AG04449 (cell line): ENCODE measurements at regions not wholly inside any gene's neighbourhood (a gene's known extent, or its start where the extent isn't known, plus 50 kb on each side); places are given as distances from the start of the nearest gene placed in this dataset.

ENCODE experiments used
- CTCF ChIA-PET: fragments of 350-600 bp; formaldehyde crosslinking; extraction: SDS; loops from one replicate; lab custom pipeline; 2021; ENCODE audit warnings: antibody characterized with exemption; lab: Yijun Ruan, JAX
- POLR2A ChIA-PET: fragments of 400-600, 350-600 bp; formaldehyde crosslinking; extraction: SDS; loops from one replicate; lab custom pipeline; 2020; ENCODE audit warnings: antibody characterized with exemption, inconsistent platforms; lab: Yijun Ruan, JAX
- DNase-seq: peaks from one replicate; pipeline ENCODE4 v3.0.0-alpha.2; 2010; ENCODE audit warnings: low read depth, low spot score
- H3K4me3 ChIP-seq: 2 replicates; pipeline ENCODE4 v1.5.1; 2011; ENCODE audit warnings: low read depth, mild to moderate bottlenecking, control low read depth, low read length
- TF ChIP-seq, protein P1 (sequence below): IDR thresholded peaks from one replicate; pipeline ENCODE4 v1.5.1; 2011; ENCODE audit warnings: mild to moderate bottlenecking, moderate library complexity, low read length, control low read depth, inconsistent platforms; ENCODE audit not compliant: insufficient read depth; ENCODE audit errors: missing control alignments

- no peak overlapping the region for H3K4me3 ChIP-seq
- ChIA-PET CTCF (no interaction called here), POLR2A (no interaction called here)
- TF ChIP-seq, protein P1, sequence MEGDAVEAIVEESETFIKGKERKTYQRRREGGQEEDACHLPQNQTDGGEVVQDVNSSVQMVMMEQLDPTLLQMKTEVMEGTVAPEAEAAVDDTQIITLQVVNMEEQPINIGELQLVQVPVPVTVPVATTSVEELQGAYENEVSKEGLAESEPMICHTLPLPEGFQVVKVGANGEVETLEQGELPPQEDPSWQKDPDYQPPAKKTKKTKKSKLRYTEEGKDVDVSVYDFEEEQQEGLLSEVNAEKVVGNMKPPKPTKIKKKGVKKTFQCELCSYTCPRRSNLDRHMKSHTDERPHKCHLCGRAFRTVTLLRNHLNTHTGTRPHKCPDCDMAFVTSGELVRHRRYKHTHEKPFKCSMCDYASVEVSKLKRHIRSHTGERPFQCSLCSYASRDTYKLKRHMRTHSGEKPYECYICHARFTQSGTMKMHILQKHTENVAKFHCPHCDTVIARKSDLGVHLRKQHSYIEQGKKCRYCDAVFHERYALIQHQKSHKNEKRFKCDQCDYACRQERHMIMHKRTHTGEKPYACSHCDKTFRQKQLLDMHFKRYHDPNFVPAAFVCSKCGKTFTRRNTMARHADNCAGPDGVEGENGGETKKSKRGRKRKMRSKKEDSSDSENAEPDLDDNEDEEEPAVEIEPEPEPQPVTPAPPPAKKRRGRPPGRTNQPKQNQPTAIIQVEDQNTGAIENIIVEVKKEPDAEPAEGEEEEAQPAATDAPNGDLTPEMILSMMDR = no peak
- peak; percentile 36 for DNase-seq
These were observed 123.5 kb upstream of the CACNA1A start for GRCh38 chr19:13629687-13630357.

DNA sequence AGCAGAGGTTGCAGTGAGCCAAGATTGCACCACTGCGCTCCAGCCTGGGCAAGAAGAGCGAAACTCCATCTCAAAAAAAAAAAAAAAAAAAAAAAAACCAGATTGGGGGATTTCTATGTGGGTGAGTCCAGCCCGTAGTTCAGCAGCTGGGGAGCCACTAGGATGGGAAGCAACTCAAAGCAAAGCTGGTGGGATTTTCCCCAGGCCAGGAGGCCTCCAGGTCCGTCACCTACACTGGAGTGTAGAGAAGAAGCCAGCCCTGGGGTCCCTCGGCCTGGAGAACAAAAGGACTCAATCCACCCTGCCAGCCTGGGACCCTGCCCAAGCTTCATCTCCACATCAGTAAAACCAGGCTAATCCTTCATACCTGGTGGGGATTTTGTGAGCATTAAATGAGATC is 121.3 kb upstream of the CACNA1A start:
- H3K4me3 ChIP-seq = no peak overlapping the region
- TF ChIP-seq, protein P1 = no peak
- CTCF ChIA-PET = no interaction called here
- DNase-seq = no peak
- POLR2A ChIA-PET = no interaction called here

GRCh38 chr19:13623716-13624710 is 117.7 kb upstream of the CACNA1A start:
- DNase-seq = no peak
- H3K4me3 ChIP-seq = no peak overlapping the region
- POLR2A ChIA-PET = no interaction called here
- CTCF ChIA-PET = interaction anchor here (1.0 to 2.7 kb wide), 5 partner anchors 26 to 343 kb away, joined by 3 to 7 read pairs (median 3); no protein-coding TSS in a partner anchor
- TF ChIP-seq, protein P1 = no peak

DNA sequence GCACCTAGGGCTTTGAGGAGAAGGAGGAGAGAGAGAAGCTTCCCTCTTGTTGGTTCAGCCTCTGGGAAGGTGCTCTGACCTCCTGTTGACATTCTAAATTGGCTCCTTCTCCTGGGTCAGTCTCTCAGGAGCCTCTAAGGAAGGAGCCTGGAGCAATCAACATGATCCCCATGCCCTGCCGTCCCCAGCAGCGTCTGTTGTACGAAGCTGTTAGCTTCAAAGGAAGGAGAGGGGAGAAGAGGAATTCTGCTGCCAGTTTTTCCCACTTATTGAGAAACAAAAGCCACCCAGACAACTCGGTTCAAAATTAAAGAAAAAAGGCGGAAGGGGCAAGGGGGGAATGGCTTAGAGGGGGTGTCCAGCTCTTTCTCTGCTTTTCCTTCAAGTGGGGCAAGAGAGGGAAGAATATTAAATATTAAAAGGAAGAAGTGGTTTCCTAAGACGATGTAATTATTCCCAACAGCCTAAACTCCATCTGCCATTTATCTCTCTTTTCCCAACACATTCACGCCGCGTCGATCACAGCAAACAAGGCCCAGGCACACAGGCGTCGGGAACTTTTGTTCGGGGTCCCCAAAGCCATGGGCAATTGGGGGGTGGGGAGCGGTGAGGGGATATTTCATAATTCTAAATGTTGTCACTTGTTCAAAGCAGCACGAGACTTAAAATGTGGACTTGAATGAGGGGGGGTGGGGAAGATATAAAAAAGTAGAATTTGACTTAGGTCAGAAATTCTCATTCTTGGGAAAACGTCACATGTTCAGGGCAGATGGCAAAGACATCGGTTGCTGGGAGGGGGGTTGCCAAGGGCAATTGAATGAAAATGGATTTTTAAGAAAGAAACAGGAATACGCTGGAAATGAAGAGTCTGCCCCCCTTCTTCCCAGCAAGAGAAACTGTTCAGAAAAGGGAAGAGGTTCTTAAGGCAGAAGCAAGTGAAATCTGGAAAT is 116.8 kb upstream of the CACNA1A start:
- no peak for DNase-seq
- ChIA-PET CTCF (interaction anchor here (0.9 to 2.7 kb wide), 7 partner anchors 25 to 345 kb away, joined by 3 to 7 read pairs (median 3); no protein-coding TSS in a partner anchor), POLR2A (no interaction called here)
- TF ChIP-seq, protein P1 = no peak
- no peak overlapping the region for H3K4me3 ChIP-seq

- peak; percentile 67 for DNase-seq
- CTCF ChIA-PET = interaction anchor here (1.0 to 1.8 kb wide), 2 partner anchors 15 to 100 kb away, joined by 4 to 7 read pairs; no protein-coding TSS in a partner anchor
- TF ChIP-seq, protein P1 = peak; percentile 41
- POLR2A ChIA-PET = no interaction called here
- no peak overlapping the region for H3K4me3 ChIP-seq
These were observed 115.1 kb upstream of the CACNA1A start for GRCh38 chr19:13621413-13621812.
